Tibial nerve (tissue), 4 donors: ENCODE measurements at regions not wholly inside any gene's neighbourhood (a gene's known extent, or its start where the extent isn't known, plus 50 kb on each side); places are given as distances from the start of the nearest gene placed in this dataset.

Experiments used
- CTCF ChIP-seq, 5 experiments: fragments of 200-600 bp in 3 of 5; fragments of 450-650 bp in 2 of 5; sonication (generic) in 3 of 5; IDR thresholded peaks; one replicate each; pipeline ENCODE4 v1.5.1; 2016 to 2019; ENCODE audit warnings: antibody characterized with exemption in 5 of 5, mild to moderate bottlenecking in 3 of 5, moderate library complexity in 2 of 5
- EP300 ChIP-seq, 2 donors: sonication (generic); formaldehyde crosslinking; IDR thresholded peaks; one replicate each; pipeline ENCODE4 v1.6.1; 2017; ENCODE audit warnings: antibody characterized with exemption in 2 of 2, mild to moderate bottlenecking in 1 of 2
- POLR2A ChIP-seq, 2 donors: fragments of 450-650 bp; IDR thresholded peaks; one replicate each; pipeline ENCODE4 v1.6.1; 2017; ENCODE audit warnings: antibody characterized with exemption in 2 of 2, mild to moderate bottlenecking in 2 of 2, moderate library complexity in 2 of 2

- TF ChIP-seq CTCF (IDR thresholded peaks at IDR 0.05) (no peak), POLR2A (IDR thresholded peaks at IDR 0.05) (no peak), EP300 (IDR thresholded peaks at IDR 0.05) (no peak)
Observed at GRCh38 chr22:27670701-27671412, 130.7 kb downstream of the MN1 start.
